Glomerular endothelial cell (primary cell): ENCODE measurements at regions not wholly inside any gene's neighbourhood (a gene's known extent, or its start where the extent isn't known, plus 50 kb on each side); places are given as distances from the start of the nearest gene placed in this dataset.
"Not testable (repeated sequence)": the region's sequence is repeated elsewhere in the genome, so short reads cannot be mapped to it uniquely, and the experiment has no call there.

Experiments used
- DNase-seq: peaks from one replicate; pipeline ENCODE4 v3.0.0-alpha.2; 2011; ENCODE audit warnings: low read depth, low spot score; ENCODE audit errors: extremely low read depth

DNA sequence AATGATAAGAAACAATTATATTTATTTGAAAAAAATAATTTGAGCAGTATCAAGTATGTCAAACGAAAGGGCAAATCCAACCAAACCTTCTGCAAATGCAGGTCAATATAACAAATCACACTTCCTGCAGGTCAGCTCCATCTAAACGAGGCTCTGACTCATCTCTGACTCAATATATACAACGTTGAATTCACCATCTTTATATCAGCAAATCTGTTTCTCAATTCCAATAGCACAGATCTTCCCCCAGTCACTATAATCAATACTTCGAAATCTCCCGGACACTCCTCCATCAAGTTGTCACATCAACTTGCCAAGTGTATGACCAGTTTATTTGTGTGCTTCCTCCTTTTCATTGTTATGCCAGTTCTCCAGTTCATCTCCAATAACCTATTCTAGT, 388.9 kb downstream of the ZEB2 start:
- DNase-seq = no peak

DNA sequence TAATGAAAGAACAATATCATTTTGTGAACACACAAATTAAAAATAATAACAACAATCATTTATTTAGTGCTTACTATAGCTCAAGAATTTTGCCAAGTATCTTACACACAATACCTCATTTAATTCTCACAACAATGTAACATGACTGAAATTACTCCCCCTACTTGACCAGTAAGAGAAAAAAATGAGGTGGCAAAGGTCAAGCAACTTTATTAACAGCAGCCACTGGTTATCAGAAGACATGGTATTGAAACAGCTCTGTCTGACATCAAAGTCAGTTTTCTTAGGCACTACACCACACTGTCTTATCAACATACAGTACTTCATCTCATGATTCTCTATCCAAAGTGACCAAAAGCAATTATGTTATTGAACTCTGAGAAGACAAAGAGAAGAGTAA, 389.4 kb downstream of the ZEB2 start:
- no peak for DNase-seq

- no peak for DNase-seq
These were observed 391.7 kb downstream of the ZEB2 start for GRCh38 chr2:144128130-144128746.

DNA sequence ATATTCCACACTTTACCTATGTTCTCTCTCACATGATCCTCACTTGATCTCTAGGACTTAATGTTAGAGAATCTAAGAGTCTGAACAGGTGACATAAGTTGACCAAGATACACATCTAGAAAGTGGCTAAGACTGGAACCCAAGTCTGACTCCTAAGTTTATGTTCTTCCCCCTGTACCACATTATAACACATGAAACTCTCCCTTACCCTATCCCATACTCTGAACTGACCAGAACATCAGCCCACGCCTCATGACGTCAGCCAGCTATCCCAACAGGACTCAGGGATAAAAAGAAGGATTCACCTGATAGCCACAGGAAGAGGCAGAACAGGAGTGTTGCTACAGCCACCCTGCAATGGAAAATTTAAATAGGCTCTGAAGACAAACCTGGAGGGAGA, 392.2 kb downstream of the ZEB2 start:
- DNase-seq = no peak

GRCh38 chr2:144126302-144126701, 393.6 kb downstream of the ZEB2 start:
- no peak for DNase-seq

GRCh38 chr2:144125751-144126150, 394.2 kb downstream of the ZEB2 start:
- DNase-seq = no peak

DNA sequence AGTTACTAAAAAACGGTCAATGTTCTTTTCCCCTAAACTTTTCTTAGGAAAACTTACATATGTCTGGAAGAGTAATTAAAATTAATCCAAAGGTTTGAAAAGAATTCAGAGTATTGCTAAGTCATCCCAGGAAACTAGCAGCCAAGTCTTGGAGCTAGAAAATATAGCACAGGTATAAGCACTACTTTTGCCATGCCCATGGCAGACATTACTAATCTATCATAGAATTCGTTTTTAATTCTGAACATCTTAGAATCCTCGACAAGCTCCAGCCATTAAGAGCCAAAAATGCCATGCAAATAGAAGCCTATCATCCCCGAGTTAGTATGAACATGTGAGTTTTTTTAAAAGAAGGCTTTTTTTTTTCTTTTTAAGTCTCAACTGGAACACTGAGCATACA, 395.0 kb downstream of the ZEB2 start:
- no peak for DNase-seq

DNA sequence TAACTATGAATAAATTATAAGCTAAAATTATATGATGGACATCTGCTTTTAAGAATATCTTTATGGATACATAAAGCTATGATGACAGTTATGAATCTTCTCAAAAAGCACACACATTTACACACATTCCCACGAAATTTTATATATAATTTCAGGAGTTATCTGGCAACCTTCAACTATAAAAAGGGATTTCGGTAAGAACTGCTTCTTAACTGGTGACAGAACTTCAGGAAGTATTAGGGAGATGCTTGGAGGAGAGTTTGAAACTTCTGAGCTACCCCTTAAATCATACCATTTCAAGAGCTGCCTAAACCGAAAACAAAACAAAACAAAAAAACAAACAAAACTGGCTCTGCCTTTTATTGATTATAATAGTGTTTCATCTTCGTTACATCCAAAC, 399.4 kb downstream of the ZEB2 start:
- no peak for DNase-seq

DNA sequence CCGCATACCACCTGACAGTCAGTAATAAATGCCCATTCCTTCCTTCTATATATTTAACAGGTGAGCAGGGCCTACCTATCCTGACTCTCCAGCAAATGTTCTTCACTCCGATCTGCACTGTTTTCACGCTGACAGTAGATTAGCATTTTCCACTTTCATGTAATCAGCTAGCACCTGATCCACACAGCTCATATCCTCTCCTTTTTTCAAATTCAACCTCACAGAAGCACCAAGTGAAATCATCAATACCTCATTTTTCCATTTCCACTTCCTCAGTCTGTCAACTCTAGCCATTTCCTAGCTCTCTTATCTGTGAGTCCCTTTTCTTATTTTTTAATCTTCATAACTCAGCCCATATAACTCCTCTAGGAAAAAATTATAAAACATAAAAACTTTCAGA, 402.8 kb downstream of the ZEB2 start:
- no peak for DNase-seq

DNA sequence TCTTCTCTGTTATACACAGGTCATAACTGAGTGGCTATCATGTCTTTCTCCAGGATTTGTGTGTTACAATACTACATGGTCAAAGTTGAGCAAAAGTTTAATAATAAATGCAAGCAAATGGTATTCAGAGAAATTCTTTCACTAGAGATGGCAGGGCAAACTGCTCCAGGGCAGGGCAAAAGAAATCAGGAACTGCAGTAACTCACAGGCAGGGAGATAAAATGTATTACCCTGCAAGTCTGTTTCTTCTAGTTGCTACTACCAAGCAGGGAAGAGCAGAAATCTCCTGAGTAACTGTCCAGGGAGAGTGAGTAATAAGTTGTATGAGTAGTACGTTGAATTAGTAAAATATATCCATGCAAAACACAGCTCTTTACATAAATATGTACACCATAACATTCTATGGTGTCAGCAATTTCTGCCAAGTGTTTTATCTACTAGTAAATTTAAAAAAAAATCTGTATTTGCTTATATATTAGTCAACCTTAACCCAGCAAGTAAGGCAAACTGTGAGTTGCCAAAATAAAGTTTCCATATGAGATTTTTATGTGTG, 404.1 kb downstream of the ZEB2 start:
- DNase-seq = no peak

DNA sequence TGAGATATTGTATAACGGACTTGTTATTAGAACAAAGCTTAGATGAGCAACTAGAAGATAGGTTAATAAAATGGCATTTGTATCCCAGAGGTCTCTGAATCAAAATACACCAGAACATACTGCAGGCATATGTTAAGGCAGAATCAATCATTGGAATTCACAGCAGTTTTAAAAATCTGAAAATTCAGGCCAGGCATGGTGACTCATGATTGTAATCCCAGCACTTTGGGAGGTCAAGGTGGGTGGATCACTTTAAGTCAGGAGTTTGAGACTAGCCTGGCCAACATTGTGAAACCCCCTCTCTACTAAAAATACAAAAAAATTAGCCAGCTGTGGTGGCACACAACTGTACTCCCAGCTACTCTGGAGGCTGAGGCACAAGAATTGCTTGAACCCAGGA, 405.2 kb downstream of the ZEB2 start:
- DNase-seq = no peak

GRCh38 chr2:144111437-144111836, 408.5 kb downstream of the ZEB2 start:
- DNase-seq = no peak

DNA sequence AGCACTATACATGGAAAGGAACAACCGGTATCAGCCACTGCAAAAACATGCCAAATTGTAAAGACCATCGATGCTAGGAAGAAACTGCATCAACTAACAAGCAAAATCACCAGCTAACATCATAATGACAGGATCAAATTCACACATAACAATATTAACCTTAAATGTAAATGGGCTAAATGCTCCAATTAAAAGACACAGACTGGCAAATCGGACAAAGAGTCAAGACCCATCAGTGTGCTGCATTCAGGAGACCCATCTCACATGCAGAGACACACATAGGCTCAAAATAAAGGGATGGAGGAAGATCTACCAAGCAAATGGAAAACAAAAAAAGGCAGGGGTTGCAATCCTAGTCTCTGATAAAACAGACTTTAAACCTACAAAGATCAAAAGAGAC, 413.8 kb downstream of the ZEB2 start:
- not testable (repeated sequence) for DNase-seq

DNA sequence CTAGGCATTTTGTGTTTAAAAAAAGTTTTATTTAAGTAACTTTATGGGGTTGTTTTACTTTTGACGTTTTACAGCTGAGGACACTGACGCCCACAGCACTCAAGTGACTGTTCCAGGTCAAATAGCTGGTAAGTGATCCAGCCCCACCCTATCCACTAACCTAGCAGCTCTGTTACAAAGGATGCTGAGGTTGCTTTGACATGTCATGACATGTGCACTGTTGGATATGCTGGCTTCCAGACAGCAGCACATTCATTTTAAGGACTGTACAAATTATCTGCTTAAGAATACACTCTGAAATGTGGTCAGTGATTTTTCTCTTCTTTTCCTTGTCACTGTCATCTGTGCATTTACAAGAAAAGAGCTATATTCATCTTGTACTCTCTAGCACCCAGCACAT, 417.5 kb downstream of the ZEB2 start:
- DNase-seq = no peak

- no peak for DNase-seq
These were observed 420.0 kb downstream of the ZEB2 start for GRCh38 chr2:144099780-144100377.

DNA sequence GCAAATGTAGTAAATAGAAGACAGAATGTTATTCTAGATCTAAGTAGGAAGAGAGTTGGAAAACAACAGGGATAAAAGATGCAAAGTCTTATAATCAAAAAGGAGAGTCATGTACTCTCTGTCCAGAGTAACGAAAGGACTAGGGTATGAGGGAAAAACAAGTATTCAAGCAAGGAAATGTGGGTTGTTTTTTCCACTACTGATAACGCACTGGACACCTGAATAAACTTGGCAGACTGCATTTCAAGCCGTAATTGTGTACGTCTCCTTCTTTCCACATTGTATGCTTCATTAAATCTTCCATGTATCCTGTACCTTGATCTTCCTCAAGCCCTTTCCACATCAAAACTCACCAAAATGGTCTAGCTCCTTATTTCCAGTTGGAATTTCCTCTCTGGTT, 420.6 kb downstream of the ZEB2 start:
- no peak for DNase-seq

- no peak for DNase-seq
These were observed 422.3 kb downstream of the ZEB2 start for GRCh38 chr2:144097440-144098225.

DNA sequence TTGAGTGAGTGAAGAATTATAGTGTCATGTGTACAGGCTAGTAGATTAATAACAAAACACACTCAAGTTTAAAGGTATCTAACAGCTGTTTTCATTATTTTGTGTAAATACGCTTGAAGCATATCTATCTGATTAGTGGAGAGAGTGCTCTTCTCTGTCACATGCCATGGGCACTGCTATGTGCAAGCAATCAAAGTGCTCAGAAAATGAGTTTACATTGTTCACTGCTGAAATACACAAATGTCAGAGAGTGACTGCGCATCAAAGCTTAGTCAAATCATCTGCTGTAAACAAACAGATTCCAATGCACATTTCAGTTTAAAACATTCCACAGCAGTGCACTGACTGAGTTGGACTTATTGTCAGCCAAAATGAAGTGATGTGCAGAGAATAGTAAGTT, 423.4 kb downstream of the ZEB2 start:
- DNase-seq = no peak

- DNase-seq = no peak
These were observed 425.3 kb downstream of the ZEB2 start for GRCh38 chr2:144094408-144095151.

- no peak for DNase-seq
These were observed 428.3 kb downstream of the ZEB2 start for GRCh38 chr2:144091622-144092021.

DNA sequence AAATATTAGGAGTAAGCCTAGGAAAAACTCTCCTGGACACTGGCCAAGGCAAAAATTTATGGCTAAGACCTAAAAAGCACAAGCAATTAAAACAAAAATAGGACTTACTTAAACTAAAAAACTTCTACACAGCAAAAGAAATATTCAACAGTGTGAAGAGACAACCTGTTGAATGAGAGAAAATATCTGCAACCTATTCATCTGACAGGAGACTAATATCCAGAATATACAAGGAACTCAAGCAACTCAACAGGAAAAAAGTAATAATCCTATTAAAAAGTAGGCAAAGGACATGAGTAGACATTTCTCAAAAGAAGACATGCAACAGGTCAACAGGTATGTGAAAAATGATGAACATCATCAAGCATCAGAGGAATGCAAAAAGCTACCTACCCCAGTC, 431.1 kb downstream of the ZEB2 start:
- no peak for DNase-seq
